PC-9 (cell line): ENCODE measurements at regions not wholly inside any gene's neighbourhood (a gene's known extent, or its start where the extent isn't known, plus 50 kb on each side); places are given as distances from the start of the nearest gene placed in this dataset.

ENCODE experiments used
- BruUV-seq: library from RNA; stranded (reverse); fragments of 400-500 nt; replicated peaks from 2 replicates; lab custom pipeline; 2021; lab: Mats Ljungman, UMichigan
- CTCF ChIA-PET: fragments of 300-600 bp; sonication (Branson Sonifier 250); formaldehyde crosslinking; loops from one replicate; lab custom pipeline; 2022; ENCODE audit warnings: antibody characterized with exemption; lab: Charles Lee
- POLR2A ChIA-PET: fragments of 300-600 bp; sonication (Branson Sonifier 250); formaldehyde crosslinking; loops from one replicate; lab custom pipeline; 2022; ENCODE audit warnings: antibody characterized with exemption; ENCODE audit not compliant: unreplicated experiment; lab: Charles Lee
- DNase-seq, 2 experiments: peaks; one replicate each; pipeline versions ENCODE4 v3.0.0 to v3.0.0-alpha.2; 2015 to 2022; ENCODE audit warnings: mixed read lengths in 1 of 2
- H2AFZ ChIP-seq: fragments of 200-600 bp; sonication (generic); 2 replicates; pipeline ENCODE4 v1.8.1; 2017; ENCODE audit warnings: antibody characterized with exemption
- H3F3A ChIP-seq: fragments of 200-600 bp; sonication (generic); 2 replicates; pipeline ENCODE4 v1.8.1; 2017; ENCODE audit warnings: antibody characterized with exemption, mild to moderate bottlenecking, low read depth; ENCODE audit not compliant: insufficient read depth
- H3K27ac ChIP-seq: fragments of 200-600 bp; sonication (generic); 2 replicates; pipeline ENCODE4 v1.6.1; 2016; ENCODE audit warnings: mixed run types
- H3K27me3 ChIP-seq: fragments of 200-600 bp; sonication (generic); 2 replicates; pipeline ENCODE4 v1.6.1; 2016; ENCODE audit warnings: low read depth, mixed run types; ENCODE audit not compliant: insufficient read depth
- H3K36me3 ChIP-seq: fragments of 200-600 bp; sonication (generic); 2 replicates; pipeline ENCODE4 v1.6.1; 2016; ENCODE audit warnings: low read depth, mixed run types
- H3K4me1 ChIP-seq: fragments of 200-600 bp; sonication (generic); replicated peaks from 2 replicates; pipeline ENCODE4 v1.6.1; 2016; ENCODE audit warnings: mixed run types; ENCODE audit not compliant: insufficient read depth
- H3K4me2 ChIP-seq: fragments of 200-600 bp; sonication (generic); 2 replicates; pipeline ENCODE4 v1.6.1; 2017; ENCODE audit warnings: mixed run types
- H3K4me3 ChIP-seq: fragments of 200-600 bp; sonication (generic); 2 replicates; pipeline ENCODE4 v1.6.1; 2016; ENCODE audit warnings: mixed run types
- H3K79me2 ChIP-seq: fragments of 200-600 bp; sonication (generic); 2 replicates; pipeline ENCODE4 v1.6.1; 2017; ENCODE audit warnings: low read depth, mixed run types
- H3K9me2 ChIP-seq: fragments of 200-600 bp; sonication (generic); 2 replicates; pipeline ENCODE4 v1.8.1; 2017; ENCODE audit warnings: mild to moderate bottlenecking; ENCODE audit not compliant: insufficient read depth
- H3K9me3 ChIP-seq: fragments of 200-600 bp; sonication (generic); 2 replicates; pipeline ENCODE4 v1.8.1; 2016; ENCODE audit warnings: low read depth; ENCODE audit not compliant: insufficient read depth
- H4K20me1 ChIP-seq: fragments of 200-600 bp; sonication (generic); 2 replicates; pipeline ENCODE4 v1.8.1; 2017; ENCODE audit not compliant: insufficient read depth
- CTCF ChIP-seq: fragments of 200-600 bp; sonication (generic); conservative IDR thresholded peaks from 2 replicates; pipeline ENCODE4 v1.6.1; 2017; ENCODE audit warnings: mixed run types, antibody characterized with exemption, mild to moderate bottlenecking, moderate library complexity
- EZH2 ChIP-seq: fragments of 200-600 bp; sonication (generic); IDR thresholded peaks from 2 replicates; pipeline ENCODE4 v1.8.0; 2017; ENCODE audit warnings: antibody characterized with exemption, low read depth
- intact Hi-C: fragments of 100-400 bp; cut with micrococcal nuclease; formaldehyde crosslinking; loops from one replicate; pipeline ENCODE4 v1.10.0; 2022; ENCODE audit not compliant: unreplicated experiment

GRCh38 chr15:97731859-97732258 is 228.6 kb upstream of the ARRDC4 start:
- Histone ChIP-seq H3K9me3 (no peaks in the 10 kb centered on the region), H3K79me2 (no peaks in the 10 kb centered on the region), H3K4me1 (no peaks in the 10 kb centered on the region), H3K27me3 (peaks cover 72% of the 10 kb centered on the region), H3F3A (no peaks in the 10 kb centered on the region), H3K9me2 (no peaks in the 10 kb centered on the region), H3K4me3 (no peak overlapping the region), H3K27ac (no peak overlapping the region), H4K20me1 (no peaks in the 10 kb centered on the region), H2AFZ (no peak overlapping the region), H3K4me2 (no peak overlapping the region), H3K36me3 (no peaks in the 10 kb centered on the region)
- BruUV-seq, result no TSS peak
- no peak for DNase-seq
- CTCF ChIA-PET, result no interaction called here
- TF ChIP-seq EZH2, result no peak
- no peak for TF ChIP-seq CTCF
- intact Hi-C loops, result no loop called here
- POLR2A ChIA-PET, result no interaction called here

GRCh38 chr15:97733373-97733772 is 227.1 kb upstream of the ARRDC4 start:
- Histone ChIP-seq H2AFZ (no peak overlapping the region), H3K27ac (no peak overlapping the region), H3K79me2 (no peaks in the 10 kb centered on the region), H3K4me3 (no peak overlapping the region), H3K4me1 (no peaks in the 10 kb centered on the region), H3K4me2 (no peak overlapping the region), H3K9me3 (no peaks in the 10 kb centered on the region), H4K20me1 (no peaks in the 10 kb centered on the region), H3K27me3 (peaks cover 57% of the 10 kb centered on the region), H3F3A (no peaks in the 10 kb centered on the region), H3K36me3 (no peaks in the 10 kb centered on the region), H3K9me2 (no peaks in the 10 kb centered on the region)
- intact Hi-C loops, result no loop called here
- no peak for DNase-seq
- POLR2A ChIA-PET, result no interaction called here
- CTCF ChIA-PET, result no interaction called here
- TF ChIP-seq CTCF, result no peak
- no peak for TF ChIP-seq EZH2
- no TSS peak for BruUV-seq

GRCh38 chr15:97736748-97737147 is 223.8 kb upstream of the ARRDC4 start:
- intact Hi-C loops, result no loop called here
- no peaks in the 10 kb centered on the region for H3K4me1 ChIP-seq
- no peak overlapping the region for H3K27ac ChIP-seq
- H3K9me3 ChIP-seq, result no peaks in the 10 kb centered on the region
- H2AFZ ChIP-seq, result no peak overlapping the region
- H3K27me3 ChIP-seq, result peaks cover 27% of the 10 kb centered on the region
- no peaks in the 10 kb centered on the region for H3K9me2 ChIP-seq
- BruUV-seq, result no TSS peak
- no peaks in the 10 kb centered on the region for H3K36me3 ChIP-seq
- H4K20me1 ChIP-seq, result no peaks in the 10 kb centered on the region
- H3F3A ChIP-seq, result no peaks in the 10 kb centered on the region
- H3K4me3 ChIP-seq, result no peak overlapping the region
- H3K4me2 ChIP-seq, result no peak overlapping the region
- DNase-seq, result no peak
- no peak for TF ChIP-seq CTCF
- no peak for TF ChIP-seq EZH2
- CTCF ChIA-PET, result no interaction called here
- POLR2A ChIA-PET, result no interaction called here
- H3K79me2 ChIP-seq, result no peaks in the 10 kb centered on the region
